ENCODE measurements at regions not wholly inside any gene's neighbourhood (a gene's known extent, or its start where the extent isn't known, plus 50 kb on each side); places are given as distances from the start of the nearest gene placed in this dataset.

GRCh38 chr7:13293264-13294002 is 606.0 kb downstream of the ARL4A start:
- H3K9me3 ChIP-seq (ENCODE audit: low read length), result no peaks in the 10 kb centered on the region
- H2AFZ ChIP-seq (ENCODE audit: low read depth, low read length), result no peak overlapping the region
- no peak overlapping the region for H3K4me3 ChIP-seq (ENCODE audit: low read length)
- no peaks in the 10 kb centered on the region for H3K4me1 ChIP-seq (ENCODE audit: insufficient read depth, low read length)
- no peaks in the 10 kb centered on the region for H3K27me3 ChIP-seq (ENCODE audit: insufficient read depth, low read length)
- H3K36me3 ChIP-seq (ENCODE audit: insufficient read depth, low read length), result no peaks in the 10 kb centered on the region

- Histone ChIP-seq H2AFZ (ENCODE audit: low read depth, low read length) (no peak overlapping the region), H3K27me3 (ENCODE audit: insufficient read depth, low read length) (no peaks in the 10 kb centered on the region), H3K9me3 (ENCODE audit: low read length) (peaks cover 3% of the 10 kb centered on the region), H3K4me1 (ENCODE audit: insufficient read depth, low read length) (no peaks in the 10 kb centered on the region), H3K36me3 (ENCODE audit: insufficient read depth, low read length) (no peaks in the 10 kb centered on the region), H3K4me3 (ENCODE audit: low read length) (no peak overlapping the region)
Measured at GRCh38 chr7:13307040-13307439, 619.6 kb downstream of the ARL4A start.

GRCh38 chr7:13308423-13308822 is 621.0 kb downstream of the ARL4A start:
- Histone ChIP-seq H3K27me3 (ENCODE audit: insufficient read depth, low read length) (no peaks in the 10 kb centered on the region), H2AFZ (ENCODE audit: low read depth, low read length) (no peak overlapping the region), H3K9me3 (ENCODE audit: low read length) (peaks cover 3% of the 10 kb centered on the region), H3K4me1 (ENCODE audit: insufficient read depth, low read length) (no peaks in the 10 kb centered on the region), H3K4me3 (ENCODE audit: low read length) (no peak overlapping the region), H3K36me3 (ENCODE audit: insufficient read depth, low read length) (no peaks in the 10 kb centered on the region)

- H3K27me3 ChIP-seq (ENCODE audit: insufficient read depth, low read length), result no peaks in the 10 kb centered on the region
- H3K36me3 ChIP-seq (ENCODE audit: insufficient read depth, low read length), result no peaks in the 10 kb centered on the region
- no peak overlapping the region for H3K4me3 ChIP-seq (ENCODE audit: low read length)
- no peak overlapping the region for H2AFZ ChIP-seq (ENCODE audit: low read depth, low read length)
- H3K9me3 ChIP-seq (ENCODE audit: low read length), result peaks cover 3% of the 10 kb centered on the region
- no peaks in the 10 kb centered on the region for H3K4me1 ChIP-seq (ENCODE audit: insufficient read depth, low read length)
Measured at GRCh38 chr7:13309535-13309934, 622.1 kb downstream of the ARL4A start.

GRCh38 chr7:13312307-13312706 is 624.9 kb downstream of the ARL4A start:
- Histone ChIP-seq H3K4me1 (ENCODE audit: insufficient read depth, low read length) (no peaks in the 10 kb centered on the region), H2AFZ (ENCODE audit: low read depth, low read length) (no peak overlapping the region), H3K9me3 (ENCODE audit: low read length) (peaks cover 5% of the 10 kb centered on the region), H3K36me3 (ENCODE audit: insufficient read depth, low read length) (no peaks in the 10 kb centered on the region), H3K4me3 (ENCODE audit: low read length) (no peak overlapping the region), H3K27me3 (ENCODE audit: insufficient read depth, low read length) (no peaks in the 10 kb centered on the region)

GRCh38 chr7:13320333-13320732 is 632.9 kb downstream of the ARL4A start:
- Histone ChIP-seq H3K4me3 (ENCODE audit: low read length) (no peak overlapping the region), H3K4me1 (ENCODE audit: insufficient read depth, low read length) (no peaks in the 10 kb centered on the region), H3K36me3 (ENCODE audit: insufficient read depth, low read length) (no peaks in the 10 kb centered on the region)

GRCh38 chr7:13321316-13321715 is 633.9 kb downstream of the ARL4A start:
- H3K9me3 ChIP-seq (ENCODE audit: low read length), result no peaks in the 10 kb centered on the region
- no peaks in the 10 kb centered on the region for H3K4me1 ChIP-seq (ENCODE audit: insufficient read depth, low read length)
- no peak overlapping the region for H2AFZ ChIP-seq (ENCODE audit: low read depth, low read length)
- no peaks in the 10 kb centered on the region for H3K27me3 ChIP-seq (ENCODE audit: insufficient read depth, low read length)
- no peak overlapping the region for H3K4me3 ChIP-seq (ENCODE audit: low read length)
- no peaks in the 10 kb centered on the region for H3K36me3 ChIP-seq (ENCODE audit: insufficient read depth, low read length)

More at GRCh38 chr7:13320333-13320732, 632.9 kb downstream of the ARL4A start:
- Histone ChIP-seq H2AFZ (ENCODE audit: low read depth, low read length) (no peak overlapping the region), H3K9me3 (ENCODE audit: low read length) (no peaks in the 10 kb centered on the region), H3K27me3 (ENCODE audit: insufficient read depth, low read length) (no peaks in the 10 kb centered on the region)

- Histone ChIP-seq H3K4me3 (ENCODE audit: low read length) (no peak overlapping the region), H3K36me3 (ENCODE audit: insufficient read depth, low read length) (no peaks in the 10 kb centered on the region), H2AFZ (ENCODE audit: low read depth, low read length) (no peak overlapping the region), H3K27me3 (ENCODE audit: insufficient read depth, low read length) (no peaks in the 10 kb centered on the region), H3K9me3 (ENCODE audit: low read length) (no peaks in the 10 kb centered on the region), H3K4me1 (ENCODE audit: insufficient read depth, low read length) (no peaks in the 10 kb centered on the region)
Measured at GRCh38 chr7:13322126-13322525, 634.7 kb downstream of the ARL4A start.

GRCh38 chr7:13327669-13328068 is 640.2 kb downstream of the ARL4A start:
- Histone ChIP-seq H3K4me3 (ENCODE audit: low read length) (no peak overlapping the region), H3K36me3 (ENCODE audit: insufficient read depth, low read length) (no peaks in the 10 kb centered on the region), H3K27me3 (ENCODE audit: insufficient read depth, low read length) (no peaks in the 10 kb centered on the region), H2AFZ (ENCODE audit: low read depth, low read length) (no peak overlapping the region), H3K4me1 (ENCODE audit: insufficient read depth, low read length) (no peaks in the 10 kb centered on the region), H3K9me3 (ENCODE audit: low read length) (no peaks in the 10 kb centered on the region)

GRCh38 chr7:13333371-13333770 is 645.9 kb downstream of the ARL4A start:
- H3K4me1 ChIP-seq (ENCODE audit: insufficient read depth, low read length), result no peaks in the 10 kb centered on the region
- H3K9me3 ChIP-seq (ENCODE audit: low read length), result no peaks in the 10 kb centered on the region
- H3K4me3 ChIP-seq (ENCODE audit: low read length), result no peak overlapping the region
- no peaks in the 10 kb centered on the region for H3K27me3 ChIP-seq (ENCODE audit: insufficient read depth, low read length)
- no peaks in the 10 kb centered on the region for H3K36me3 ChIP-seq (ENCODE audit: insufficient read depth, low read length)
- no peak overlapping the region for H2AFZ ChIP-seq (ENCODE audit: low read depth, low read length)

GRCh38 chr7:13336227-13336626 is 648.8 kb downstream of the ARL4A start:
- Histone ChIP-seq H3K36me3 (ENCODE audit: insufficient read depth, low read length) (no peaks in the 10 kb centered on the region), H2AFZ (ENCODE audit: low read depth, low read length) (no peak overlapping the region), H3K4me1 (ENCODE audit: insufficient read depth, low read length) (no peaks in the 10 kb centered on the region), H3K9me3 (ENCODE audit: low read length) (no peaks in the 10 kb centered on the region), H3K27me3 (ENCODE audit: insufficient read depth, low read length) (no peaks in the 10 kb centered on the region), H3K4me3 (ENCODE audit: low read length) (no peak overlapping the region)

- Histone ChIP-seq H3K27me3 (ENCODE audit: insufficient read depth, low read length) (no peaks in the 10 kb centered on the region), H3K36me3 (ENCODE audit: insufficient read depth, low read length) (no peaks in the 10 kb centered on the region), H3K4me3 (ENCODE audit: low read length) (no peak overlapping the region), H2AFZ (ENCODE audit: low read depth, low read length) (no peak overlapping the region), H3K9me3 (ENCODE audit: low read length) (no peaks in the 10 kb centered on the region), H3K4me1 (ENCODE audit: insufficient read depth, low read length) (no peaks in the 10 kb centered on the region)
Measured at GRCh38 chr7:13352677-13353076, 636.8 kb downstream of the ETV1 start.

GRCh38 chr7:13359656-13360055 is 629.8 kb downstream of the ETV1 start:
- H3K27me3 ChIP-seq (ENCODE audit: insufficient read depth, low read length), result no peaks in the 10 kb centered on the region
- H3K4me1 ChIP-seq (ENCODE audit: insufficient read depth, low read length), result no peaks in the 10 kb centered on the region
- no peak overlapping the region for H2AFZ ChIP-seq (ENCODE audit: low read depth, low read length)
- H3K9me3 ChIP-seq (ENCODE audit: low read length), result no peaks in the 10 kb centered on the region
- no peaks in the 10 kb centered on the region for H3K36me3 ChIP-seq (ENCODE audit: insufficient read depth, low read length)
- no peak overlapping the region for H3K4me3 ChIP-seq (ENCODE audit: low read length)

- Histone ChIP-seq H3K36me3 (ENCODE audit: insufficient read depth, low read length) (no peaks in the 10 kb centered on the region), H3K27me3 (ENCODE audit: insufficient read depth, low read length) (no peaks in the 10 kb centered on the region), H3K4me1 (ENCODE audit: insufficient read depth, low read length) (no peaks in the 10 kb centered on the region), H3K9me3 (ENCODE audit: low read length) (no peaks in the 10 kb centered on the region), H3K4me3 (ENCODE audit: low read length) (no peak overlapping the region), H2AFZ (ENCODE audit: low read depth, low read length) (no peak overlapping the region)
Measured at GRCh38 chr7:13386741-13387140, 602.7 kb downstream of the ETV1 start.

Measured in neuron (in vitro differentiated cells).